ENCODE measurements at regions not wholly inside any gene's neighbourhood (a gene's known extent, or its start where the extent isn't known, plus 50 kb on each side); places are given as distances from the start of the nearest gene placed in this dataset.
"Not testable (repeated sequence)": the region's sequence is repeated elsewhere in the genome, so short reads cannot be mapped to it uniquely, and the experiment has no call there.

- DNase-seq, result not testable (repeated sequence)
Observed at GRCh38 chr7:119914119-119914518, 358.9 kb upstream of the KCND2 start.

- DNase-seq, result no peak
Observed at GRCh38 chr7:119916501-119916900, 356.5 kb upstream of the KCND2 start.

- no peak for DNase-seq
Observed at GRCh38 chr7:119918185-119918584, 354.8 kb upstream of the KCND2 start.

- no peak for DNase-seq
Observed at GRCh38 chr7:119919986-119920385, 353.0 kb upstream of the KCND2 start.

GRCh38 chr7:119925581-119926289 is 347.2 kb upstream of the KCND2 start:
- DNase-seq, result no peak

- no peak for DNase-seq
Observed at GRCh38 chr7:119929891-119930290, 343.1 kb upstream of the KCND2 start.

GRCh38 chr7:119931230-119931824 is 341.6 kb upstream of the KCND2 start:
- DNase-seq, result no peak

- DNase-seq, result no peak
Observed at GRCh38 chr7:119935418-119936025, 337.5 kb upstream of the KCND2 start.

GRCh38 chr7:119936836-119937235 is 336.1 kb upstream of the KCND2 start:
- no peak for DNase-seq

- DNase-seq, result no peak
Observed at GRCh38 chr7:119937745-119938144, 335.2 kb upstream of the KCND2 start.

- DNase-seq, result no peak
Observed at GRCh38 chr7:119943942-119944600, 328.9 kb upstream of the KCND2 start.

GRCh38 chr7:119944601-119944972 is 328.4 kb upstream of the KCND2 start:
- no peak for DNase-seq

- DNase-seq, result no peak
Observed at GRCh38 chr7:119945822-119946221, 327.2 kb upstream of the KCND2 start.

GRCh38 chr7:119949053-119949452 is 323.9 kb upstream of the KCND2 start:
- DNase-seq, result no peak

- DNase-seq, result not testable (repeated sequence)
Observed at GRCh38 chr7:119950390-119951041, 322.5 kb upstream of the KCND2 start.

- not testable (repeated sequence) for DNase-seq
Observed at GRCh38 chr7:119951614-119952013, 321.4 kb upstream of the KCND2 start.

- DNase-seq, result no peak
Observed at GRCh38 chr7:119957335-119957734, 315.6 kb upstream of the KCND2 start.

- no peak for DNase-seq
Observed at GRCh38 chr7:119959811-119960210, 313.2 kb upstream of the KCND2 start.

GRCh38 chr7:119963654-119964053 is 309.3 kb upstream of the KCND2 start:
- DNase-seq, result no peak

- DNase-seq, result no peak
Observed at GRCh38 chr7:119964065-119964464, 308.9 kb upstream of the KCND2 start.

GRCh38 chr7:119964788-119965542 is 308.0 kb upstream of the KCND2 start:
- DNase-seq, result peak in 1 of 2 experiments; percentile 21

GRCh38 chr7:119967221-119967620 is 305.8 kb upstream of the KCND2 start:
- no peak for DNase-seq
